ENCODE measurements at regions not wholly inside any gene's neighbourhood (a gene's known extent, or its start where the extent isn't known, plus 50 kb on each side); places are given as distances from the start of the nearest gene placed in this dataset.
"Not testable (repeated sequence)": the region's sequence is repeated elsewhere in the genome, so short reads cannot be mapped to it uniquely, and the experiment has no call there.

DNA sequence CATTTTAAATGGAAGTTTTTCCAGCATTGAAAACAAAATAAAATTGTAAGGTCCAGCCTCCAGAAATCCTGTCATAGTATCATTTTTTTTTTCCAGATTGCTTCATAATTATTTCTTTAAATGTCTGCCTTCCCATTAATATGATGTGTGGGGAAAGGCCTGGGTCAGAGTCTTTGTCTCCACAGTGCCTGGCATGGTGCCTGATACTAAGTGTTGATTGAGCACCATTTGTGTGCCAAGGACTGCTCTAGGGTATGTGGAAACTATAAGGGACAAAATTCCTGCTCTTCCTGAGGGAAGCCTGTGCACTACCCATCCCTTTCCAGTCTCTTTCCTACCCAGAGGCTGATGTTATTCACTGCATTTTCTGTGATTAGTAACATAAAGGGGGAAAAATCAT is 53.1 kb upstream of the BEND4 start:
- DNase-seq (ENCODE audit: low read depth in 2 of 2), result no peak

GRCh38 chr4:42216664-42217063 is 64.2 kb upstream of the BEND4 start:
- no peak for DNase-seq (ENCODE audit: low read depth in 2 of 2)

DNA sequence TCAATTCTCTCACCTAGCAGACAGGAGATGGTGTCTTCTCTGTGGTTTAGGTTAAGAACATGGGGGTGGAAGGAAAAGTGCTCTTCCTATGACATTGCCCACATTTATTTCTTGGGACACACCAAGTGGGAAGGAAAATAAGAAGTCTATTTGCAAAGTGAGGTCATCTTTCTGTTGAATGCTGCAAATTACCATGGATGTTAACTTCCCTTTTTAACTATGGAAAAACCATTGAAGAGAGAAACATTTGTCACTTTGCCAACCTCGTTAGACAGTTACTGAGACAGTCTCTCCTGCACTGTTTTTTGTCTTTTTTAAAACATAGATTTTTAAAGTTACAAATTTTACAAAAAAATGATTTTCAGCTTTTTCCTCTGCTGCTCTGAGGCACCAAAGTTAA is 72.8 kb upstream of the BEND4 start:
- no peak for DNase-seq (ENCODE audit: low read depth in 2 of 2)

DNA sequence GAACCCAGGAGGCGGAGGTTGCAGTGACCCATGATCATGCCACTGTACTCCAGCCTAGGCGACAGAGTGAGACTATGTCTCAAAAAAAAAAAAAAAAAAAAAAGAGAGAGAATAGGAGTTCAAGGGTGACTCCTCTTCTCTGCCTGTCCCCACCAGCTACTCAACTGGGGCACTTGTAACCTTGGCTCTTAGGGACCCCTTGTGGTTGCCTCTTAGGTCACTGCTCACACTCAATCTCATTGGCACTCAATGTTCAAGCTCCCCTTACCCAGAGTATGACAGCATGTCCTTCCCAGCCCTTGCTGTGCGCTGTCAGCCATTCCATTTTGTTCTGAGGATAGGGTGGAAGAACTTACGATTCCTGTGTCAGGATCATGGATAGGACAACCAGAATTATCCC is 82.4 kb upstream of the BEND4 start:
- DNase-seq (ENCODE audit: low read depth in 2 of 2), result no peak

- no peak for DNase-seq (ENCODE audit: low read depth in 2 of 2)
Observed at GRCh38 chr4:42235304-42236021, 83.0 kb upstream of the BEND4 start.

- no peak for DNase-seq (ENCODE audit: low read depth in 2 of 2)
Observed at GRCh38 chr4:42237010-42237409, 84.6 kb upstream of the BEND4 start.

DNA sequence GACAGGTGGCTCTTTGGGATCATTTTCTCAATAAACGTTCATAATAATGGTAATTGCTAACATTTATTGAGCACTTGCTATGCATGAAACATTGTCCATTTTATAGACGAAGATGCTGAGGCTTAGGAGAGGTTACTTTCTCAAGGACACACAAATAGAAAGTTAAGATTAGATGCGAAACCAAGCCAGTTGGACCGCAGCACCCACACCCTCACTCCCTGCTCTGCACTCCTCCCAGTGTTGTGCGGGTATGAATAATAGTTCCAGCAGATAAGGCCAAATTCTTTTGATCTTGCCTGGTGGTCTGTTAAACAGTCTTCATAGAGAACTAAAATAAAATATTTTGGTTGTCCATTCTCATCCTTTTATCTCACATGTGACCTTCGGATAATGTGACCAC is 85.0 kb upstream of the BEND4 start:
- no peak for DNase-seq (ENCODE audit: low read depth in 2 of 2)

DNA sequence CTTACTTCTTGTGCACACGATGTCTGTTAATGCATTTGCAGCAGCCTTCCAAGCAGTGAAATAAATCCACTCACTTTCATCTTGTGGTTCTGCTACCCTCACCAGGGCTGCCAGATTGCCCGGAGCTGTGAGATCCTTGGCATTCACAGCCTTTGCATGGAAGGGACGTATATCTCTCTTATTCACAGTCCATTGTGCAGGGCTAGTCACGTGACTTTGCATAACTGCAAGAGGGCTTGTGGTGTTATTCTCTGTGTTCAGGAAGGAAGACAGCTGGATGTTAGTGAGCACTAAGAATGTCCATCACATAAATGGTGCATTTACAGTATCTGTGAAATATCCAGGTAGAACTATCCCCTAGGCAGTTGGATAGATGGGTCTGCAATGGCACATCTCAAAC is 96.5 kb upstream of the BEND4 start:
- DNase-seq (ENCODE audit: low read depth in 2 of 2), result no peak

DNA sequence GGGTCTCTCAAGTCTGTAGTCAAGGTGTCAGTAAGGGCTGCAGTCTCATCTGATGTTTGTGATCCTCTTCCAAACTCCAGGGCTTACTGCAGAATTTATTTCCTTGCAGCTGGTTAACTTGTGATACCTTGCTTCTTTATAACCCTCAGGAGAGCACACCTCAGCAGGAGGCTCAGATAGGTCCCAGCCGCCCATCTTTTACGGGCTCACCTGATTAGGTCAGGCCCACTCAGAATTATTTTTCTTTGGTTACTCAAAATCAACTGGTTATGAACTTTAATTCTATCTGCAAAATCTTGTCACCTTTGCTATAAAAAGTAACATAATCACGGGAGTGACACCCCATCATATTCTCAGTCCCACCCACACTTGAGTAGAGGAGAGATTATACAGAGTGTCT is 99.9 kb upstream of the BEND4 start:
- no peak for DNase-seq (ENCODE audit: low read depth in 2 of 2)

GRCh38 chr4:42257645-42258044 is 105.2 kb upstream of the BEND4 start:
- not testable (repeated sequence) for DNase-seq (ENCODE audit: low read depth in 2 of 2)

DNA sequence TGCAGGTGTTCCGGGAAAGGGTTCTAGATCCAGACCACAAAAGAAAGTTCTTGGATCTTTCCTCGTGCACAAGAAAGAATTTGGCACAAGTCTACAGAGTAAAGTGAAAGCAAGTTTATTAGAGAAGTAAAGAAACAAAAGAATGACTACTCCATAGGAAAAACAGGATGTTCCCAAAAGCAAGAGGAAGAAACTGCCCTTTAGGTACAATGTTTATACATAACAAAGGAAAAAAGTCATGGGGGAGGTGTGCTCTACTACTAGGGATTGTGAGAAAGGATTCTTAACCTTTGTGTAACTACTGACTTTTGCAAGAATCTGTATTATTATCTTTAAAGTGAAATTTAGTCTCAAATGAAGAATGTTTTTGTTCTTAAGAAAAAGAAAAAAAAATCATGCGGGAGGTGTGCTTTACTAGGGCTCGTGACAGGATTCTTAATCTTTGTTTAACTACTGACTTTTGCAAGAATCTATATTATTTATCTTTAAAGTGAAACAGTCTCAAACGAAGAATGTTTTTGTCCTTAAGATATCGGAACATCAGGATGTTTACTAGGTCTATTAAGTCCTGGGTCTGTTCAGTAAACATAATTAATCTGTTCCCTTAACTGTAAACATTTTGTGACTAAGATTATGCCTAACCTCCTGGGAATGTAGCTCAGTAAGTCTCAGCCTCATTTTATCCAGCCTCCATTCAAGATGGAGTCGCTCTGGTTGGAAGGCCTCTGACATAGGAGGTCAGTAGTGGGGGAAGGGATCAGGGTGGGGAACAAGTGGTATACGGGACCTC is 110.4 kb upstream of the BEND4 start:
- no peak for DNase-seq (ENCODE audit: low read depth in 2 of 2)

GRCh38 chr4:42265782-42266602 is 113.5 kb upstream of the BEND4 start:
- DNase-seq (ENCODE audit: low read depth in 2 of 2), result no peak

DNA sequence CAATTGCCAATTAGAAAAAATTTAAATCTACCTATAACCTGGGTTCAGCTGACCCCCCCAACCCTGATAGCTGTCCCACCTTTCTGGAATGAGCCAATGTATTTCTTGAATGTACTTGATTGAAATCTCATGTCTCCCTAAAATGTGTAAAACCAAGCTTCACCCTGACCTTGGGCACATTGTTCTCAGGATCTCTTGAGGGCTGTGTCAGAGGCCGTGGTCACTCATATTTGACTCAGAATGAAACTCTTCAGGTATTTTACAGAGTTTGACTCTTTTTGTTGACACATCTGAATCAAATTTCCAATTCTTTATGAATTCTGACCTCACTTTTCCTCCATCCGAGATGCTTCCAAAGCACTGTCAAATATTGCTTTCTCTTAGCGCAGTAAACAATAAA is 115.3 kb upstream of the BEND4 start:
- no peak for DNase-seq (ENCODE audit: low read depth in 2 of 2)

DNA sequence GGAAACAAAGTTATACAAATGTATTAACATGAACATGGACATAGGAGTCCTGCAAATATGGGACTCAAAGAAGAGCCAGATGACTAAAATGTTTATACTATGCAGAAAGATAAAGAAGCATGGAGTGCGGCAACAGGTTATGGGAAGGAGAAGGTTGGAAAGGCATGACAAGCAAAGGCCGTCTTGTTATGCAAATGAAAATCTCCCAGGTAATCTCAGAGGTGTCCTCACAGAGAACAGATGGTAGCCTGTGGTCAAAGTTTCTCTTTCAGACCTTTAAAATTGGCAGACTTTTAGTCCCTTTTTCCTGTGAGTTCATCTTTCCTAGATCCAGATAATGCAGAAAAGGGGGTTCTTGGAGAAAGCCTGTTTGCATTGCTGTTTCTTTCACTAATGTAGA is 116.4 kb upstream of the BEND4 start:
- no peak for DNase-seq (ENCODE audit: low read depth in 2 of 2)

GRCh38 chr4:42271096-42271495 is 118.6 kb upstream of the BEND4 start:
- no peak for DNase-seq (ENCODE audit: low read depth in 2 of 2)

DNA sequence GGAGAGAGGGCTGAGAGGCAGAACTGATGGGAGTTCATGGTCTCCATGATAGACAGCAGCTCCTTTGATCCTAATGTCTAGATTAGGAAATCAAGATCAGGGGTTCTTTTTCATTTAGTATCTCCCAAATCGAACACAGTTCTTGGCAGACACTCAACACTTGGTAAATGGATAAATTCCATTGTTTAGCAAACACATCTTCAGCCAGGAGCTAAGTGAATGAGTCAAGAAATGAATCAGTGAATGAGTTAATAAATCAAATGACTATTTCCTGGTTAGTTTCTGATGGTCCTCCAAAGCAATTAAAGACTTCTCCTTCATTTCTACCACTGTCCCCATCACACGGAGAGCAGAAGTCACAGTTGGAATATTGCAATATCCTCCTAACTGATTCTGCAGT is 120.0 kb upstream of the SHISA3 start:
- no peak for DNase-seq (ENCODE audit: low read depth in 2 of 2)

DNA sequence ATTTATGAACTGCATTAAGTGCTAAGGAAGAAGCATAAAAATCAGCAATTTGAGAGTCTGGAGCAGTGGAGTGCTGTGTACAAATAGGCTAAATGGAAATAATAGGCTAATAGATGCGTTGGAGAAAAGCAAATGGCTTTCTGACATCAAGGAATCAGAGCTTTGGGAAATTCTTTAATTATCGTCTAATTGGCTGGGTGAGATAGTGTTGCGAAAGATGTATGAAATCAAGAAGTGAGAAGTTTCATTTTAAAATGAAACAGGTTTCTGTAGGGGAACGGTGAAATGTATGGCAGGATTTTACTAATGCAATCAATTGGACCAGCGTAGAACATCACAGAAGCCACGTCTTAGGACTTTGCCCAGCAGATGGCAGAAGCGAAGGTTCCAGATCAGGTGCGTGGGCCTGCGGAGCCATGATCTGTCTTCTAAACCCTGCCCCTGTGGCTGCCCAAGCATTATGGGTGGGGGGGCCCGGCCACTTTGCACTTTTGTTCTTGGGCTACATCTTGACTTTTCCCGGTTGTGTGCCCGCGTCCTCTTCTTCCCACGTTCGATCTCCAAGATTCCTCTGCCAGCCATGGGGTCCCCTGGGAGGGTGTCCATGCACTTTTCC is 118.5 kb upstream of the SHISA3 start:
- no peak for DNase-seq (ENCODE audit: low read depth in 2 of 2)

DNA sequence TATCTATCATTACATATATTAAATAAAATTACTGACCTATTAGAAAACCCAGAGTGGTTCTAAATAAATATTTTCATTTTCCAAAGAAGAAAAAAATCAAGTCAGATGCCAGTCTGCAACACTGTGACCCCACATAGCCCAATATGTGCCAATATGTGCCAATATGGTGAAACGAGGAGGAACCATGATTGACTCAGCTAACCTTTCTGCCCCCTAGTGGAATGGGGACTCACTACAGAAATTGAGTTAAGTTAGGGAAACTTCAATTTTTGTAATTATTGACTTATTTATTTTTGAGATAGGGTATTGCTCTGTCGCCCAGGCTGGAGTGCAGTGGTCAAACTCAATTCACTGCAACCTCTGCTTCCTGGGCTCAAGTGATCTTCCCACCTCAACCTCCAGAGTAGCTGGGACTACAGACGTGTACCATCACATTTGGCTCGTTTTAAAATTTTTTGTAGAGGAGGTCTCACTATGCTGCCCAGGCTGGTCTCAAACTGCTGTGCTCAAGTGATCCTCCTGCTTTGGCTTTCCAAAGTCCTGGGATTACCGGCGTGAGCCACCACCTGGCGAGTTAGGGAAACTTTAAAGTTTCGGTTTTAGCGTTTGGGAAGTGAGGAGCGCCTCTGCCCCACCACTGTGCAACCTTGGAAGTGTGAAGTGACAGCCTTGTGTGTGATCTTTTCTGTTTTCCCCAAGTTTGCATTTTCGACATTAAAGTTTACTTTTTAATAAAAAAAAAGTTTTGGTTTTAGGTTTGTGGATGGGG is 116.8 kb upstream of the SHISA3 start:
- no peak for DNase-seq (ENCODE audit: low read depth in 2 of 2)

DNA sequence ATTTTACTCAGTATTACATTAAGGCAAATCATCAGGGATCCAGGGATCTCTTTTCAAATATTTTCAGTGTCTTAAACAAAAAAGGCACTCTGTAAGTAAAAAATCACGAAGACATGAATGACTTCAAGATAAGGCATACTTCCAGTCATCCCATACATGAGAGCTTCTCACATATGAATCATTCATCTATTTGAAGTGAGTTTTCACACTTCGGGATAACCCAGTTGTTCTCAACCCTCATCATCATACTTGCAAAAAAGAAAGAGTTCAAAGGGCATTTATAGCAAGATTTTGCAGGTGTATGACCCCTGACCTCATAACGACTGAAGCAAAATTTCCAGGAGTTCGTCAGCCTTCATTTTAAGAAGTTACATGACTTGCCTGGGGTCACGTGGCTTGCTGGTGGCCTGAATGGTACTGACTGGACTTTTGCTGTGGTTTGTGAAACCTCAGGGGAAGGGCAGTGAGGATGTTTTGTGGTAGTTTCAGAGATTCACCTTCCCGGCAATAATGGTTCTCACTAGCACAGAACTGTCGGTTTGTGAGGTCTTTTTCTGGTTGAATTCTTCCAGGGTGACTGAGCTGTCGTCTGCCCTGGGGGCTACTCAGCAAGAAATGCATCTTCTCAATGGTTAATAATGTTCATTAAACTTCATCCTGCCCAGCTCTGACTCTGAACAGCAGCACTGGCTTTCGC is 115.8 kb upstream of the SHISA3 start:
- no peak for DNase-seq (ENCODE audit: low read depth in 2 of 2)

- peak; percentile 23 to 28 for DNase-seq (ENCODE audit: low read depth in 2 of 2)
Observed at GRCh38 chr4:42282081-42282901, 115.0 kb upstream of the SHISA3 start.
